ENCODE measurements at regions not wholly inside any gene's neighbourhood (a gene's known extent, or its start where the extent isn't known, plus 50 kb on each side); places are given as distances from the start of the nearest gene placed in this dataset.

DNA sequence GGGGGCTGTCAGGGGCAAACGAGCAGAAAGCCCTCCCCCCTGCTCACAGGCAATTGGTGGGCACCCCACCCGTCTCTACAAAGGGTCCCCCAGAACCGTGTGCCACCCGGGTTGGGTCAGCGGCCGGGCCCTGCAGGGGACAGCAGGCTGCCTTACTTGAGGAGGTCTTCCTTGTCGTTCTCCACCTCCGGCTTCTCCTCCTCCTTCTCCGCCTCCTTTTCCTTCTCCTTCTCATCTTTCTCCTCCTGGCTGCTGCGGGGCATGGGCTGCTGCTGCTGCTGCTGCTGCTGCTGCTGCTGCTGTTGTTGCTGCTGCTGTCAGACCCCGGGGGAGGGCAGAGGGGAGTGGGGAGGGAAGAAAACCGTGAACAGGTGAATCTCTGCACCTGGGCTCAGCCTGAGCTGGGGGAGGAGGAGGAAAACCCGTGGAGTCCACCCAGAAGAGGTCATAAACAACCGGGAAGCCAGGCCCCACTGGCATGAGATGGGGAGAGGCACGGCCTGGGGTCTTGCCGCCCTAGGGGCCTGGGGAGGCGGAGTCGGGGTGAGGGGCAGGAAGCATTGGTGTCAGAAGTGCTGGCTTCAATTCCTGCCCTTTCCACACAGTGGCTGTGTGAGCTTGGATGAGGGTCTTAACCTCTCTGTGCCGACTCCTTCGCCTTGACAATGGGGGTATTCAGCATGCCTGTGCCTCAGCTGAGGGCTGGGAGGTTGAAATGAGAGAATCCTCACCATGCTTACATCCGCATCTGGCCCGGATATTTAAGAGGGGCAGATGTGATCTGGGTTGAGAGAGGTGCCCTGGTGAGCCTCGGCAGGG is 107.6 kb downstream of the RFLNA start:
- TF ChIP-seq, protein P1, sequence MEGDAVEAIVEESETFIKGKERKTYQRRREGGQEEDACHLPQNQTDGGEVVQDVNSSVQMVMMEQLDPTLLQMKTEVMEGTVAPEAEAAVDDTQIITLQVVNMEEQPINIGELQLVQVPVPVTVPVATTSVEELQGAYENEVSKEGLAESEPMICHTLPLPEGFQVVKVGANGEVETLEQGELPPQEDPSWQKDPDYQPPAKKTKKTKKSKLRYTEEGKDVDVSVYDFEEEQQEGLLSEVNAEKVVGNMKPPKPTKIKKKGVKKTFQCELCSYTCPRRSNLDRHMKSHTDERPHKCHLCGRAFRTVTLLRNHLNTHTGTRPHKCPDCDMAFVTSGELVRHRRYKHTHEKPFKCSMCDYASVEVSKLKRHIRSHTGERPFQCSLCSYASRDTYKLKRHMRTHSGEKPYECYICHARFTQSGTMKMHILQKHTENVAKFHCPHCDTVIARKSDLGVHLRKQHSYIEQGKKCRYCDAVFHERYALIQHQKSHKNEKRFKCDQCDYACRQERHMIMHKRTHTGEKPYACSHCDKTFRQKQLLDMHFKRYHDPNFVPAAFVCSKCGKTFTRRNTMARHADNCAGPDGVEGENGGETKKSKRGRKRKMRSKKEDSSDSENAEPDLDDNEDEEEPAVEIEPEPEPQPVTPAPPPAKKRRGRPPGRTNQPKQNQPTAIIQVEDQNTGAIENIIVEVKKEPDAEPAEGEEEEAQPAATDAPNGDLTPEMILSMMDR (IDR thresholded peaks at IDR 0.05): no peak
- no peak for TF ChIP-seq POLR2A (IDR thresholded peaks at IDR 0.05)
